Stimulated activated CD8-positive, alpha-beta memory T cell treated with anti-CD3 and anti-CD28 coated beads, Interleukin-7, amount 100 ng/mL, for 4 hours (primary cell): ENCODE measurements at regions not wholly inside any gene's neighbourhood (a gene's known extent, or its start where the extent isn't known, plus 50 kb on each side); places are given as distances from the start of the nearest gene placed in this dataset.
"Not testable (repeated sequence)": the region's sequence is repeated elsewhere in the genome, so short reads cannot be mapped to it uniquely, and the experiment has no call there.

Experiments
- DNase-seq, 2 donors: peaks; one replicate each; pipeline ENCODE4 v3.0.0-alpha.2; 2020; ENCODE audit warnings: low read depth in 2 of 2

GRCh38 chr2:196278491-196278911 lies 107.1 kb upstream of the STK17B start:
- DNase-seq, result peak in 1 of 2 donors; percentile 36

GRCh38 chr2:196279541-196279940 lies 108.2 kb upstream of the STK17B start:
- DNase-seq, result no peak

GRCh38 chr2:196284144-196284844 lies 112.9 kb upstream of the STK17B start:
- DNase-seq, result no peak

GRCh38 chr2:196284866-196285557 lies 113.6 kb upstream of the STK17B start:
- DNase-seq, result no peak

GRCh38 chr2:196286821-196287220 lies 115.4 kb upstream of the STK17B start:
- DNase-seq, result no peak

- DNase-seq, result no peak
Measured at GRCh38 chr2:196287523-196287922, 116.1 kb upstream of the STK17B start.

GRCh38 chr2:196288006-196288538 lies 116.7 kb upstream of the STK17B start:
- DNase-seq, result no peak

GRCh38 chr2:196289000-196289399 lies 117.6 kb upstream of the STK17B start:
- DNase-seq, result no peak

- DNase-seq, result no peak
Measured at GRCh38 chr2:196290136-196290535, 118.8 kb upstream of the STK17B start.

GRCh38 chr2:196290569-196290968 lies 119.2 kb upstream of the STK17B start:
- no peak for DNase-seq

- DNase-seq, result no peak
Measured at GRCh38 chr2:196291426-196291825, 120.0 kb upstream of the STK17B start.

- DNase-seq, result no peak
Measured at GRCh38 chr2:196291873-196292800, 120.8 kb upstream of the STK17B start.

GRCh38 chr2:196293751-196294515 lies 122.6 kb upstream of the STK17B start:
- DNase-seq, result no peak

- no peak for DNase-seq
Measured at GRCh38 chr2:196294516-196294909, 123.1 kb upstream of the STK17B start.

- DNase-seq, result no peak
Measured at GRCh38 chr2:196295005-196295404, 123.6 kb upstream of the STK17B start.

GRCh38 chr2:196298106-196298723 lies 126.8 kb upstream of the STK17B start:
- DNase-seq, result not testable (repeated sequence)

- no peak for DNase-seq
Measured at GRCh38 chr2:196307775-196308305, 136.5 kb upstream of the STK17B start.

- DNase-seq, result no peak
Measured at GRCh38 chr2:196309691-196310090, 138.3 kb upstream of the STK17B start.

- no peak for DNase-seq
Measured at GRCh38 chr2:196314157-196314556, 142.8 kb upstream of the STK17B start.

- no peak for DNase-seq
Measured at GRCh38 chr2:196314780-196315179, 143.4 kb upstream of the STK17B start.
